HCT116 (cell line): ENCODE measurements at regions not wholly inside any gene's neighbourhood (a gene's known extent, or its start where the extent isn't known, plus 50 kb on each side); places are given as distances from the start of the nearest gene placed in this dataset.

Source experiments
- ATAC-seq: fragments of 200-7000 bp; cut with Tn5 transposase; 2 replicates; pipeline ENCODE4 v1.9.1; 2020; ENCODE audit warnings: mild to moderate bottlenecking, moderate library complexity
- BruUV-seq: library from RNA; stranded (reverse); fragments of 400-500 nt; replicated peaks from 2 replicates; lab custom pipeline; 2021; lab: Mats Ljungman, UMichigan
- CTCF ChIA-PET: fragments of 300-600 bp; sonication (Branson Sonifier 250); formaldehyde crosslinking; loops from one replicate; lab custom pipeline; 2021; ENCODE audit warnings: antibody characterized with exemption; lab: Charles Lee
- POLR2A ChIA-PET: fragments of 300-600, 350-600 bp; sonication (Branson Sonifier 250); formaldehyde crosslinking; loops from one replicate; lab custom pipeline; 2021; ENCODE audit warnings: antibody characterized with exemption; lab: Charles Lee
- RAD21 ChIA-PET, 2 experiments: fragments of 300-600 bp; sonication (Branson Sonifier 250); formaldehyde crosslinking; loops; one replicate each; lab custom pipeline; 2023; ENCODE audit warnings: low total read pairs in 2 of 2; ENCODE audit not compliant: uncharacterized antibody in 2 of 2, unreplicated experiment in 2 of 2, low non-redundant PET in 1 of 2; lab: Charles Lee
- DNase-seq: peaks from one replicate; pipeline ENCODE4 v3.0.0-alpha.2; 2010; ENCODE audit warnings: low read depth, low spot score
- H2AFZ ChIP-seq: fragments of 200-600 bp; shearing (Covaris generic), sonication (generic); 2 replicates; pipeline ENCODE4 v1.6.1; 2017; ENCODE audit warnings: low read depth, mixed run types, mixed read lengths, antibody characterized with exemption, low read length; ENCODE audit not compliant: poor library complexity, severe bottlenecking
- H3K27ac ChIP-seq: 2 replicates; pipeline ENCODE4 v1.5.1; 2012; ENCODE audit warnings: low read depth, low read length
- H3K27me3 ChIP-seq: fragments of 200-600 bp; sonication (generic); 2 replicates; pipeline ENCODE4 v1.6.1; 2016; ENCODE audit warnings: mixed run types, low read length, mixed read lengths; ENCODE audit not compliant: insufficient read depth
- H3K36me3 ChIP-seq, 2 experiments: fragments of 200-500 bp in 1 of 2; fragments of 200-600 bp in 1 of 2; sonication (Bioruptor generic) in 1 of 2; sonication (generic) in 1 of 2; 2 replicates each; pipeline versions ENCODE4 v1.5.1 to v1.6.1; 2014 to 2016; ENCODE audit warnings: low read length in 2 of 2, inconsistent platforms in 1 of 2, mixed read lengths in 1 of 2, mixed run types in 1 of 2; ENCODE audit not compliant: insufficient read depth in 2 of 2, control insufficient read depth in 1 of 2
- H3K4me1 ChIP-seq, 2 experiments: fragments of 200-600 bp in 1 of 2; sonication (generic) in 1 of 2; 2 replicates each; pipeline versions ENCODE4 v1.5.1 to v1.6.1; 2012 to 2017; ENCODE audit warnings: low read length in 2 of 2, inconsistent platforms in 1 of 2, mild to moderate bottlenecking in 1 of 2, mixed read lengths in 1 of 2, mixed run types in 1 of 2, moderate library complexity in 1 of 2; ENCODE audit not compliant: insufficient read depth in 2 of 2, control insufficient read depth in 1 of 2
- H3K4me2 ChIP-seq: fragments of 200-600 bp; sonication (generic); 2 replicates; pipeline ENCODE4 v1.6.1; 2017; ENCODE audit warnings: mixed run types, low read length, mixed read lengths
- H3K4me3 ChIP-seq, 2 experiments: fragments of 200-600 bp in 1 of 2; sonication (generic) in 1 of 2; replicated peaks in 1 of 2; 2 replicates each; pipeline ENCODE4 v1.5.1; 2011 to 2016; ENCODE audit warnings: low read length in 2 of 2, control low read depth in 1 of 2, low read depth in 1 of 2, mild to moderate bottlenecking in 1 of 2, mixed read lengths in 1 of 2, mixed run types in 1 of 2
- H3K79me2 ChIP-seq: fragments of 200-600 bp; sonication (generic); 2 replicates; pipeline ENCODE4 v1.6.1; 2017; ENCODE audit warnings: mild to moderate bottlenecking, mixed run types, low read length, moderate library complexity, mixed read lengths; ENCODE audit not compliant: insufficient read depth
- H3K9ac ChIP-seq: fragments of 200-600 bp; sonication (generic); 2 replicates; pipeline ENCODE4 v1.6.1; 2016; ENCODE audit warnings: low read length, mixed read lengths
- H3K9me2 ChIP-seq: fragments of 200-600 bp; sonication (generic), shearing (Covaris generic); 2 replicates; pipeline ENCODE4 v1.6.1; 2017; ENCODE audit warnings: mixed run types, mild to moderate bottlenecking, moderate library complexity; ENCODE audit not compliant: insufficient read depth
- H3K9me3 ChIP-seq, 2 experiments: fragments of 200-500 bp in 1 of 2; fragments of 200-600 bp in 1 of 2; sonication (Bioruptor generic) in 1 of 2; sonication (generic) in 1 of 2; 2 replicates each; pipeline ENCODE4 v1.6.1; 2014 to 2017; ENCODE audit warnings: low read length in 2 of 2, mixed read lengths in 2 of 2, inconsistent platforms in 1 of 2, low read depth in 1 of 2, mild to moderate bottlenecking in 1 of 2, mixed run types in 1 of 2, moderate library complexity in 1 of 2; ENCODE audit not compliant: control insufficient read depth in 1 of 2, insufficient read depth in 1 of 2
- H4K20me1 ChIP-seq: fragments of 200-600 bp; sonication (generic), shearing (Covaris generic); 2 replicates; pipeline ENCODE4 v1.6.1; 2017; ENCODE audit warnings: mixed run types, mild to moderate bottlenecking, moderate library complexity; ENCODE audit not compliant: insufficient read depth
- CBX3 ChIP-seq: IDR thresholded peaks from 2 replicates; pipeline ENCODE4 v1.6.1; 2012; ENCODE audit warnings: low read depth
- CEBPB ChIP-seq: IDR thresholded peaks from 2 replicates; pipeline ENCODE4 v1.6.1; 2012; ENCODE audit warnings: low read depth
- FOSL1 ChIP-seq: IDR thresholded peaks from 2 replicates; pipeline ENCODE4 v1.6.1; 2012; ENCODE audit warnings: low read depth
- JUND ChIP-seq: IDR thresholded peaks from 2 replicates; pipeline ENCODE4 v1.6.1; 2012
- RAD21 ChIP-seq: IDR thresholded peaks from 2 replicates; pipeline ENCODE4 v1.6.1; 2012; ENCODE audit warnings: low read depth, mild to moderate bottlenecking
- SP1 ChIP-seq: IDR thresholded peaks from 2 replicates; pipeline ENCODE4 v1.6.1; 2012; ENCODE audit warnings: low read depth
- SRF ChIP-seq: IDR thresholded peaks from 2 replicates; pipeline ENCODE4 v1.6.1; 2012; ENCODE audit warnings: low read depth
- TCF7L2 ChIP-seq: IDR thresholded peaks from 2 replicates; pipeline ENCODE4 v1.7.0; 2011; ENCODE audit warnings: borderline replicate concordance, inconsistent platforms; ENCODE audit not compliant: insufficient read depth, insufficient read length; ENCODE audit errors: extremely low read depth
- YY1 ChIP-seq: IDR thresholded peaks from 2 replicates; pipeline ENCODE4 v1.6.1; 2011; ENCODE audit warnings: low read length, low read depth, moderate library complexity, mild to moderate bottlenecking; ENCODE audit not compliant: insufficient replicate concordance; ENCODE audit errors: extremely low read depth
- ZFX ChIP-seq: fragments of 450-650 bp; IDR thresholded peaks from 2 replicates; pipeline ENCODE4 v1.6.1; 2017
- ZNF274 ChIP-seq: fragments of 200-500 bp; sonication (Bioruptor generic); IDR thresholded peaks from 2 replicates; pipeline ENCODE4 v1.6.1; 2014; ENCODE audit warnings: mild to moderate bottlenecking, low read depth, low read length, inconsistent platforms
- intact Hi-C: fragments of 100-400 bp; cut with micrococcal nuclease; formaldehyde crosslinking; loops from 2 replicates; pipeline ENCODE4 v1.10.0; 2022
- TF ChIP-seq, protein P1 (sequence below), 3 experiments: fragments of 200-600 bp in 1 of 3; sonication (generic) in 1 of 3; IDR thresholded peaks in 2 of 3; conservative IDR thresholded peaks in 1 of 3; 2 replicates each; pipeline ENCODE4 v1.5.1; 2012 to 2017; ENCODE audit warnings: low read depth in 2 of 3, low read length in 2 of 3, antibody characterized with exemption in 1 of 3, borderline replicate concordance in 1 of 3, control low read depth in 1 of 3, mild to moderate bottlenecking in 1 of 3, mixed read lengths in 1 of 3, mixed run types in 1 of 3, moderate library complexity in 1 of 3; ENCODE audit not compliant: insufficient read depth in 1 of 3

- Histone ChIP-seq H3K27ac (no peak overlapping the region), H2AFZ (no peak overlapping the region), H3K9ac (no peak overlapping the region), H3K79me2 (no peaks in the 10 kb centered on the region), H3K27me3 (no peaks in the 10 kb centered on the region), H3K4me3 (no peak overlapping the region), H4K20me1 (no peaks in the 10 kb centered on the region), H3K4me2 (no peak overlapping the region)
- ChIA-PET RAD21 (no interaction called here), CTCF (no interaction called here)
- intact Hi-C loops, result no loop called here
- ATAC-seq, result no peak
- no TSS peak for BruUV-seq
- TF ChIP-seq SP1, result no peak
- TF ChIP-seq YY1, result no peak
- TF ChIP-seq JUND, result no peak
- TF ChIP-seq RAD21, result no peak
- no peak for TF ChIP-seq FOSL1
- TF ChIP-seq, protein P1, sequence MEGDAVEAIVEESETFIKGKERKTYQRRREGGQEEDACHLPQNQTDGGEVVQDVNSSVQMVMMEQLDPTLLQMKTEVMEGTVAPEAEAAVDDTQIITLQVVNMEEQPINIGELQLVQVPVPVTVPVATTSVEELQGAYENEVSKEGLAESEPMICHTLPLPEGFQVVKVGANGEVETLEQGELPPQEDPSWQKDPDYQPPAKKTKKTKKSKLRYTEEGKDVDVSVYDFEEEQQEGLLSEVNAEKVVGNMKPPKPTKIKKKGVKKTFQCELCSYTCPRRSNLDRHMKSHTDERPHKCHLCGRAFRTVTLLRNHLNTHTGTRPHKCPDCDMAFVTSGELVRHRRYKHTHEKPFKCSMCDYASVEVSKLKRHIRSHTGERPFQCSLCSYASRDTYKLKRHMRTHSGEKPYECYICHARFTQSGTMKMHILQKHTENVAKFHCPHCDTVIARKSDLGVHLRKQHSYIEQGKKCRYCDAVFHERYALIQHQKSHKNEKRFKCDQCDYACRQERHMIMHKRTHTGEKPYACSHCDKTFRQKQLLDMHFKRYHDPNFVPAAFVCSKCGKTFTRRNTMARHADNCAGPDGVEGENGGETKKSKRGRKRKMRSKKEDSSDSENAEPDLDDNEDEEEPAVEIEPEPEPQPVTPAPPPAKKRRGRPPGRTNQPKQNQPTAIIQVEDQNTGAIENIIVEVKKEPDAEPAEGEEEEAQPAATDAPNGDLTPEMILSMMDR (IDR thresholded peaks at IDR 0.05 in 2 of 3, conservative IDR thresholded peaks at IDR 0.05 in 1 of 3; ENCODE audit: borderline replicate concordance in 1 of 3, insufficient read depth in 1 of 3, low read depth in 2 of 3, low read length in 2 of 3), result no peak
- no peak for TF ChIP-seq ZFX
- TF ChIP-seq ZNF274, result no peak
- no peak for TF ChIP-seq CEBPB
- TF ChIP-seq SRF, result no peak
- TF ChIP-seq TCF7L2, result no peak
- no peak for TF ChIP-seq CBX3
- TF ChIP-seq, all 23 proteins: peak for 0
- DNase-seq, result no peak
- Histone ChIP-seq H3K36me3 (no peaks in the 10 kb centered on the region), H3K9me3 (no peaks in the 10 kb centered on the region), H3K9me2 (no peaks in the 10 kb centered on the region), H3K4me1 (no peaks in the 10 kb centered on the region)
- POLR2A ChIA-PET, result no interaction called here
Measured at GRCh38 chr11:116044520-116044919, 540.3 kb upstream of the CADM1 start.
